Astrocyte (in vitro differentiated cells and primary cell): ENCODE measurements at regions not wholly inside any gene's neighbourhood (a gene's known extent, or its start where the extent isn't known, plus 50 kb on each side); places are given as distances from the start of the nearest gene placed in this dataset.
"Not testable (repeated sequence)": the region's sequence is repeated elsewhere in the genome, so short reads cannot be mapped to it uniquely, and the experiment has no call there.

Source experiments
- DNase-seq: peaks from one replicate; pipeline ENCODE4 v3.0.0-alpha.2; 2010; ENCODE audit warnings: low read depth
- FAIRE-seq: peaks from 2 replicates; lab custom pipeline; 2011; peaks lifted over from hg19 to GRCh38; lab: Jason Lieb, UNC
- H2AFZ ChIP-seq: 2 replicates; pipeline ENCODE4 v1.6.0; 2012; ENCODE audit warnings: low read depth, low read length, inconsistent platforms
- H3K27ac ChIP-seq: 2 replicates; pipeline ENCODE4 v1.5.1; 2011; ENCODE audit warnings: low read depth, low read length, inconsistent platforms
- H3K27me3 ChIP-seq: 2 replicates; pipeline ENCODE4 v1.6.0; 2011; ENCODE audit warnings: low read length, inconsistent platforms; ENCODE audit not compliant: insufficient read depth
- H3K36me3 ChIP-seq: 2 replicates; pipeline ENCODE4 v1.5.1; 2011; ENCODE audit warnings: low read length, inconsistent platforms; ENCODE audit not compliant: insufficient read depth
- H3K4me1 ChIP-seq: 2 replicates; pipeline ENCODE4 v1.5.1; 2011; ENCODE audit warnings: low read length, inconsistent platforms; ENCODE audit not compliant: insufficient read depth
- H3K4me2 ChIP-seq: 2 replicates; pipeline ENCODE4 v1.6.0; 2012; ENCODE audit warnings: low read length, inconsistent platforms
- H3K4me3 ChIP-seq: 2 replicates; pipeline ENCODE4 v1.5.1; 2011; ENCODE audit warnings: low read depth, mild to moderate bottlenecking, low read length, inconsistent platforms; ENCODE audit not compliant: insufficient read depth
- H3K79me2 ChIP-seq: 2 replicates; pipeline ENCODE4 v1.6.0; 2012; ENCODE audit warnings: mild to moderate bottlenecking, low read length, inconsistent platforms; ENCODE audit not compliant: insufficient read depth
- H3K9ac ChIP-seq: 2 replicates; pipeline ENCODE4 v1.6.0; 2012; ENCODE audit warnings: mild to moderate bottlenecking, low read length, inconsistent platforms
- H3K9me3 ChIP-seq: 2 replicates; pipeline ENCODE4 v1.5.1; 2012; ENCODE audit warnings: low read depth, mild to moderate bottlenecking, low read length, inconsistent platforms; ENCODE audit not compliant: insufficient read depth
- H4K20me1 ChIP-seq: 2 replicates; pipeline ENCODE4 v1.6.0; 2012; ENCODE audit warnings: low read length, inconsistent platforms; ENCODE audit not compliant: insufficient read depth
- H3K27ac Mint-ChIP-seq: one replicate; pipeline ENCODE4 v1.8.0; 2021; ENCODE audit warnings: mild to moderate bottlenecking, mixed read lengths; ENCODE audit not compliant: unreplicated experiment
- H3K27me3 Mint-ChIP-seq: one replicate; pipeline ENCODE4 v1.8.0; 2021; ENCODE audit warnings: low read depth, mixed read lengths; ENCODE audit not compliant: unreplicated experiment
- H3K36me3 Mint-ChIP-seq: one replicate; pipeline ENCODE4 v1.8.0; 2021; ENCODE audit warnings: low read depth, mixed read lengths; ENCODE audit not compliant: unreplicated experiment
- H3K4me1 Mint-ChIP-seq: one replicate; pipeline ENCODE4 v1.8.0; 2021; ENCODE audit warnings: low read depth, mixed read lengths; ENCODE audit not compliant: unreplicated experiment
- H3K4me3 Mint-ChIP-seq: one replicate; pipeline ENCODE4 v1.8.0; 2021; ENCODE audit warnings: mild to moderate bottlenecking, moderate library complexity, mixed read lengths; ENCODE audit not compliant: unreplicated experiment
- H3K9me3 Mint-ChIP-seq: one replicate; pipeline ENCODE4 v1.8.0; 2021; ENCODE audit warnings: mild to moderate bottlenecking, mixed read lengths; ENCODE audit not compliant: unreplicated experiment
- EZH2 ChIP-seq: IDR thresholded peaks from 2 replicates; pipeline ENCODE4 v1.6.1; 2012; ENCODE audit warnings: mild to moderate bottlenecking, low read length, inconsistent platforms; ENCODE audit not compliant: insufficient read depth
- TF ChIP-seq, protein P1 (sequence below): IDR thresholded peaks from 2 replicates; pipeline ENCODE4 v1.5.1; 2011; ENCODE audit warnings: low read depth, mild to moderate bottlenecking, inconsistent platforms, low read length, moderate library complexity; ENCODE audit not compliant: insufficient read depth

- H2AFZ ChIP-seq = no peak overlapping the region
- no peak overlapping the region for H3K27ac Mint-ChIP-seq
- H3K4me1 Mint-ChIP-seq = no peaks in the 10 kb centered on the region
- no peak overlapping the region for H3K4me3 ChIP-seq
- H3K79me2 ChIP-seq = no peaks in the 10 kb centered on the region
- no peak overlapping the region for H3K27ac ChIP-seq
- no peak overlapping the region for H3K4me2 ChIP-seq
- no peaks in the 10 kb centered on the region for H3K36me3 ChIP-seq
- no peaks in the 10 kb centered on the region for H3K36me3 Mint-ChIP-seq
- no peaks in the 10 kb centered on the region for H3K4me1 ChIP-seq
- H3K27me3 ChIP-seq = no peaks in the 10 kb centered on the region
- no peaks in the 10 kb centered on the region for H3K27me3 Mint-ChIP-seq
- peaks cover 3% of the 10 kb centered on the region for H3K9me3 ChIP-seq
- TF ChIP-seq EZH2 = no peak
- no peaks in the 10 kb centered on the region for H3K9me3 Mint-ChIP-seq
- H4K20me1 ChIP-seq = no peaks in the 10 kb centered on the region
- no peak overlapping the region for H3K9ac ChIP-seq
- H3K4me3 Mint-ChIP-seq = no peak overlapping the region
- FAIRE-seq (no peak), DNase-seq (no peak)
These were observed 103.6 kb upstream of the SALL3 start for GRCh38 chr18:78875778-78876650.

GRCh38 chr18:78876868-78877267 lies 102.8 kb upstream of the SALL3 start:
- H3K4me1 Mint-ChIP-seq = no peaks in the 10 kb centered on the region
- H3K27me3 ChIP-seq = no peaks in the 10 kb centered on the region
- no peaks in the 10 kb centered on the region for H3K27me3 Mint-ChIP-seq
- no peak overlapping the region for H3K4me3 ChIP-seq
- H3K36me3 ChIP-seq = no peaks in the 10 kb centered on the region
- no peaks in the 10 kb centered on the region for H4K20me1 ChIP-seq
- no peak overlapping the region for H2AFZ ChIP-seq
- no peak overlapping the region for H3K4me3 Mint-ChIP-seq
- FAIRE-seq (no peak), DNase-seq (no peak)
- H3K9me3 ChIP-seq = peaks cover 3% of the 10 kb centered on the region
- H3K4me2 ChIP-seq = no peak overlapping the region
- no peaks in the 10 kb centered on the region for H3K4me1 ChIP-seq
- no peak overlapping the region for H3K27ac Mint-ChIP-seq
- no peak overlapping the region for H3K9ac ChIP-seq
- no peaks in the 10 kb centered on the region for H3K9me3 Mint-ChIP-seq
- H3K36me3 Mint-ChIP-seq = no peaks in the 10 kb centered on the region
- no peak overlapping the region for H3K27ac ChIP-seq
- TF ChIP-seq, protein P1, sequence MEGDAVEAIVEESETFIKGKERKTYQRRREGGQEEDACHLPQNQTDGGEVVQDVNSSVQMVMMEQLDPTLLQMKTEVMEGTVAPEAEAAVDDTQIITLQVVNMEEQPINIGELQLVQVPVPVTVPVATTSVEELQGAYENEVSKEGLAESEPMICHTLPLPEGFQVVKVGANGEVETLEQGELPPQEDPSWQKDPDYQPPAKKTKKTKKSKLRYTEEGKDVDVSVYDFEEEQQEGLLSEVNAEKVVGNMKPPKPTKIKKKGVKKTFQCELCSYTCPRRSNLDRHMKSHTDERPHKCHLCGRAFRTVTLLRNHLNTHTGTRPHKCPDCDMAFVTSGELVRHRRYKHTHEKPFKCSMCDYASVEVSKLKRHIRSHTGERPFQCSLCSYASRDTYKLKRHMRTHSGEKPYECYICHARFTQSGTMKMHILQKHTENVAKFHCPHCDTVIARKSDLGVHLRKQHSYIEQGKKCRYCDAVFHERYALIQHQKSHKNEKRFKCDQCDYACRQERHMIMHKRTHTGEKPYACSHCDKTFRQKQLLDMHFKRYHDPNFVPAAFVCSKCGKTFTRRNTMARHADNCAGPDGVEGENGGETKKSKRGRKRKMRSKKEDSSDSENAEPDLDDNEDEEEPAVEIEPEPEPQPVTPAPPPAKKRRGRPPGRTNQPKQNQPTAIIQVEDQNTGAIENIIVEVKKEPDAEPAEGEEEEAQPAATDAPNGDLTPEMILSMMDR = no peak
- no peak for TF ChIP-seq EZH2
- no peaks in the 10 kb centered on the region for H3K79me2 ChIP-seq

DNA sequence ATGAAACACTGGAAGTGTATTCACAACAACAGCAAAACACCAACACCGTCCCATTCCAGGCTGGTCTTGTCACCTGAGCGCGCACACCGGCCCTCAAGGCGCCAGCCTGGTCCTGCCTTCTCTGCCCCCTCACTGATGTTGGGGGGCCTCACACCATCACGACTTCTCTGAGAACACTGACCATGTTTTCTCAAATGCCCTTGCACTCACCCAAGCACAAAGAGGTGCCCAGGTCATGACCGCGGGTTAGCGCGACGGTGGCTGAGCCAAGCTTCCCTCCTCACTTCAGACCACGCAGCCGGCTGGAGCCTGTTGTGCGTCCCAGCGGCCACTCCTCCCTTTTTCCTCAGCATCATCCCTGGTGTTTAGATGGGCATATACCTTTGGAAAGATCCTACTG lies 101.3 kb upstream of the SALL3 start:
- Mint-ChIP-seq H3K27ac (no peak overlapping the region), H3K4me1 (no peaks in the 10 kb centered on the region), H3K27me3 (no peaks in the 10 kb centered on the region), H3K36me3 (no peaks in the 10 kb centered on the region), H3K9me3 (peaks cover 1% of the 10 kb centered on the region), H3K4me3 (no peak overlapping the region)
- Histone ChIP-seq H3K79me2 (no peaks in the 10 kb centered on the region), H3K4me1 (no peaks in the 10 kb centered on the region), H3K36me3 (no peaks in the 10 kb centered on the region), H3K27ac (no peak overlapping the region), H3K4me3 (no peak overlapping the region), H3K27me3 (no peaks in the 10 kb centered on the region), H3K9me3 (peaks cover 3% of the 10 kb centered on the region), H2AFZ (no peak overlapping the region), H3K4me2 (no peak overlapping the region), H3K9ac (no peak overlapping the region), H4K20me1 (no peaks in the 10 kb centered on the region)
- DNase-seq (no peak), FAIRE-seq (no peak)
- TF ChIP-seq, protein P1 = no peak
- no peak for TF ChIP-seq EZH2

DNA sequence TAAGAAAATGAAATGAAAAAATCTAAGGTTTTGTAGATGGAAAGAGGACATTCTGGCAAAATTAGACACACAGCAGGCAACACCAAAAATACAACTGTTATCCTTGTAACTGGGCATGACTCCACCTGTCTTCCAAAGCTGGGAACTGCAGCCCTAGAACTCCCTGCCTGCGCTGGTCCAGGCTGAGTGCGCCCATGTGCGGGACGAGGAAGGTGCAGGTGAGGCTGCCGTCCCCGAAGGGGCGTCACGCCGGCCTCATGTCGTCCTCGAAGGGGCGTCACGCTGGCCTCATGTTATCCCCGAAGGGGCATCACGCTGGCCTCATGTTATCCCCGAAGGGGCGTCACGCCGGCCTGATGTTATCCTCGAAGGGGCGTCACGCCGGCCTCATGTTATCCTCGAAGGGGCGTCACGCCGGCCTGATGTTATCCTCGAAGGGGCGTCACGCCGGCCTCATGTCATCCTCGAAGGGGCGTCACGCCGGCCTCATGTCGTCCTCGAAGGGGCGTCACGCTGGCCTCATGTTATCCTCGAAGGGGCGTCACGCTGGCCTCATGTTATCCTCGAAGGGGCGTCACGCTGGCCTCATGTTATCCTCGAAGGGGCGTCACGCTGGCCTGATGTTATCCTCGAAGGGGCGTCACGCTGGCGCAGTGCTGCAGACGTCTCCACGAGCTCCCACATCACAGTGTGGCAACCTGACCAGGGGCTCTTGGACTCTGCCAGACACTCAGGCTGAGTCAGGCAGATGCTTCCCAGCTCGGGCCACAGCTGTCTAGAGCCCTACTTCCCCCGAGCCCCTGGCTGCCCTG lies 100.3 kb upstream of the SALL3 start:
- H3K27me3 ChIP-seq, H3K27ac ChIP-seq, H3K4me1 Mint-ChIP-seq, DNase-seq, H3K79me2 ChIP-seq, H3K27me3 Mint-ChIP-seq, H3K9ac ChIP-seq, H3K4me2 ChIP-seq, H3K4me3 ChIP-seq, H3K9me3 Mint-ChIP-seq, H3K36me3 ChIP-seq, H3K4me1 ChIP-seq, H3K27ac Mint-ChIP-seq, H3K9me3 ChIP-seq, H4K20me1 ChIP-seq, FAIRE-seq, H2AFZ ChIP-seq, H3K36me3 Mint-ChIP-seq, H3K4me3 Mint-ChIP-seq: not testable (repeated sequence)
